ENCODE measurements at regions not wholly inside any gene's neighbourhood (a gene's known extent, or its start where the extent isn't known, plus 50 kb on each side); places are given as distances from the start of the nearest gene placed in this dataset.

DNA sequence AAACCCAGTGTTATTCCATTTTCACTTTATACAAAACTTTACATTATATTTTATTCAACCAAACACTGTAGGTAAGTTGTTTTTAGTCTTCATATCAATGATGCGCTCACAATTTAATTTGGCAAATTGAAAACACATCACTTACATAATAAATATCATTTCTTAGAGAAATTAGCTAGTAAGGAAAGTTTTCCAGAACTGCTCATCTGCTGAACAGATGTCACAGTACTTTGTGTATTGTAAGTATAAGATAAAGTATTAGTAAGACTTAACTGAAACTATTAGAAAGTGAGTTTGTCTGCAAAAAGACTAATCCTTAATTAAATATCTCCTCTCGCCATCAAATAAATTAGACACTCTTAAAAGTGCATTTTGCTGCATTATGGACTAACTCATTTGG is 108.7 kb upstream of the PACRGL start (continued):
- TF ChIP-seq, protein P1, sequence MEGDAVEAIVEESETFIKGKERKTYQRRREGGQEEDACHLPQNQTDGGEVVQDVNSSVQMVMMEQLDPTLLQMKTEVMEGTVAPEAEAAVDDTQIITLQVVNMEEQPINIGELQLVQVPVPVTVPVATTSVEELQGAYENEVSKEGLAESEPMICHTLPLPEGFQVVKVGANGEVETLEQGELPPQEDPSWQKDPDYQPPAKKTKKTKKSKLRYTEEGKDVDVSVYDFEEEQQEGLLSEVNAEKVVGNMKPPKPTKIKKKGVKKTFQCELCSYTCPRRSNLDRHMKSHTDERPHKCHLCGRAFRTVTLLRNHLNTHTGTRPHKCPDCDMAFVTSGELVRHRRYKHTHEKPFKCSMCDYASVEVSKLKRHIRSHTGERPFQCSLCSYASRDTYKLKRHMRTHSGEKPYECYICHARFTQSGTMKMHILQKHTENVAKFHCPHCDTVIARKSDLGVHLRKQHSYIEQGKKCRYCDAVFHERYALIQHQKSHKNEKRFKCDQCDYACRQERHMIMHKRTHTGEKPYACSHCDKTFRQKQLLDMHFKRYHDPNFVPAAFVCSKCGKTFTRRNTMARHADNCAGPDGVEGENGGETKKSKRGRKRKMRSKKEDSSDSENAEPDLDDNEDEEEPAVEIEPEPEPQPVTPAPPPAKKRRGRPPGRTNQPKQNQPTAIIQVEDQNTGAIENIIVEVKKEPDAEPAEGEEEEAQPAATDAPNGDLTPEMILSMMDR (conservative IDR thresholded peaks at IDR 0.05; ENCODE audit: low read depth in 2 of 2): no peak

DNA sequence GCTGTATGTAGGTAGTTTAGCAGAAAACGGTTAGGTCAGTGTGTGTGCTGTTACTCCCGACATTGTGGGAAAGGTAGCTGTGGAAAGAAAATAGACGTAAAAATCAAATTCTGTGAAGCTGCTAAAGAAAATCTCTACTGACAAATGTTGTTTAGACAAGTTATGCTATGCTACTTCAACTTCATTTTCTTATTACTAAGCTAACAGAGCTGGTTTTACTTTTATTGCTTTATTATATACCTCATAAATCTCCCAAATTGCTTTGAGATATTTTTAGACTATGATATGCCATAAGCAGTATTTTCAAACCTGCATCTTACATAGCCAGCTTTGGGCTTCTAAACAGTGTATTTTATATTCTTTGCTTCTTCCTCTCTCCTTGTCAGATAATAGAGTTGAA is 108.2 kb upstream of the PACRGL start:
- DNase-seq (ENCODE audit: low spot score): no peak
- no peak overlapping the region for H3K4me2 ChIP-seq
- Mint-ChIP-seq H3K4me3 (no peak overlapping the region), H3K9me3 (no peaks in the 10 kb centered on the region), H3K27me3 (ENCODE audit: insufficient read depth, low read depth, poor library complexity) (no peaks in the 10 kb centered on the region), H3K27ac (no peak overlapping the region), H3K36me3 (ENCODE audit: low read depth) (no peaks in the 10 kb centered on the region), H3K4me1 (peaks cover 16% of the 10 kb centered on the region)
- H3K27ac ChIP-seq (ENCODE audit: low read depth): no peak overlapping the region
- H3K27me3 ChIP-seq (ENCODE audit: insufficient read depth): no peaks in the 10 kb centered on the region
- peaks cover 5% of the 10 kb centered on the region for H3K4me1 ChIP-seq (ENCODE audit: insufficient read depth)
- no peak overlapping the region for H3K4me3 ChIP-seq
- no peaks in the 10 kb centered on the region for H3F3A ChIP-seq (replicated peaks; ENCODE audit: low read depth)
- H3K36me3 ChIP-seq (ENCODE audit: insufficient read depth): no peaks in the 10 kb centered on the region
- H3K79me2 ChIP-seq (replicated peaks; ENCODE audit: insufficient read depth): no peaks in the 10 kb centered on the region
- no peaks in the 10 kb centered on the region for H4K20me1 ChIP-seq (replicated peaks; ENCODE audit: insufficient read depth)
- H2AFZ ChIP-seq: no peak overlapping the region
- H3K9me2 ChIP-seq (ENCODE audit: insufficient read depth): no peaks in the 10 kb centered on the region
- no peak for ATAC-seq
- no peak for TF ChIP-seq STAT1 (IDR thresholded peaks at IDR 0.05; ENCODE audit: unreplicated experiment)
- TF ChIP-seq NANOG (IDR thresholded peaks at IDR 0.05; ENCODE audit: borderline replicate concordance): no peak
- TF ChIP-seq EZH2phosphoT487 (IDR thresholded peaks at IDR 0.05; ENCODE audit: unreplicated experiment): no peak
- TF ChIP-seq EZH2 (IDR thresholded peaks at IDR 0.05; ENCODE audit: low read depth, unreplicated experiment): no peak
- TF ChIP-seq, protein P2, sequence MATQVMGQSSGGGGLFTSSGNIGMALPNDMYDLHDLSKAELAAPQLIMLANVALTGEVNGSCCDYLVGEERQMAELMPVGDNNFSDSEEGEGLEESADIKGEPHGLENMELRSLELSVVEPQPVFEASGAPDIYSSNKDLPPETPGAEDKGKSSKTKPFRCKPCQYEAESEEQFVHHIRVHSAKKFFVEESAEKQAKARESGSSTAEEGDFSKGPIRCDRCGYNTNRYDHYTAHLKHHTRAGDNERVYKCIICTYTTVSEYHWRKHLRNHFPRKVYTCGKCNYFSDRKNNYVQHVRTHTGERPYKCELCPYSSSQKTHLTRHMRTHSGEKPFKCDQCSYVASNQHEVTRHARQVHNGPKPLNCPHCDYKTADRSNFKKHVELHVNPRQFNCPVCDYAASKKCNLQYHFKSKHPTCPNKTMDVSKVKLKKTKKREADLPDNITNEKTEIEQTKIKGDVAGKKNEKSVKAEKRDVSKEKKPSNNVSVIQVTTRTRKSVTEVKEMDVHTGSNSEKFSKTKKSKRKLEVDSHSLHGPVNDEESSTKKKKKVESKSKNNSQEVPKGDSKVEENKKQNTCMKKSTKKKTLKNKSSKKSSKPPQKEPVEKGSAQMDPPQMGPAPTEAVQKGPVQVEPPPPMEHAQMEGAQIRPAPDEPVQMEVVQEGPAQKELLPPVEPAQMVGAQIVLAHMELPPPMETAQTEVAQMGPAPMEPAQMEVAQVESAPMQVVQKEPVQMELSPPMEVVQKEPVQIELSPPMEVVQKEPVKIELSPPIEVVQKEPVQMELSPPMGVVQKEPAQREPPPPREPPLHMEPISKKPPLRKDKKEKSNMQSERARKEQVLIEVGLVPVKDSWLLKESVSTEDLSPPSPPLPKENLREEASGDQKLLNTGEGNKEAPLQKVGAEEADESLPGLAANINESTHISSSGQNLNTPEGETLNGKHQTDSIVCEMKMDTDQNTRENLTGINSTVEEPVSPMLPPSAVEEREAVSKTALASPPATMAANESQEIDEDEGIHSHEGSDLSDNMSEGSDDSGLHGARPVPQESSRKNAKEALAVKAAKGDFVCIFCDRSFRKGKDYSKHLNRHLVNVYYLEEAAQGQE (IDR thresholded peaks at IDR 0.05; ENCODE audit: unreplicated experiment): no peak
- no peak for TF ChIP-seq ZNF114 (CRISPR knock-in tag; IDR thresholded peaks at IDR 0.05)
- TF ChIP-seq ZNF331 (CRISPR knock-in tag; IDR thresholded peaks at IDR 0.05; ENCODE audit: low read depth): no peak

DNA sequence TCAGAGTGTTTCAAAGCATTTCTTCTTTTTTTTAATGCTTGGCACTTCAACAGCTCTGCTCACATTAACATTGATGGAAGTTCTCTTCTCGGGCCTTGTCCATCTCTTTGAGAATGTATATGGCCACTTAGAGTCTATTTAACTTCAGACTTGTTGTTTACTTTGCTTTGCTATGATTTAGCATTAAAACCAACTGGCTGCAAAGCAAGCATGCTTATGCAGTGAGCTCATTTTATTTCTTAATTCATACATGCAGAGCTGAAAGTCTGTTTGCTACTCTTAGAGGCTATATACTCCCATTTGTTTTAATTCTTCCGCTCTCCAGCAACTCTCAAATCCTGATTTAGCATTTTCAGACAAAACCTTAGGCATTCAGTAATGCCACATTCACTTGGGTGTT is 107.6 kb upstream of the PACRGL start:
- no peaks in the 10 kb centered on the region for H4K20me1 ChIP-seq (replicated peaks; ENCODE audit: insufficient read depth)
- Mint-ChIP-seq H3K27ac (no peak overlapping the region; the same call in 1 of the 2 replicates), H3K4me3 (no peak overlapping the region), H3K27me3 (ENCODE audit: insufficient read depth, low read depth, poor library complexity) (no peaks in the 10 kb centered on the region), H3K36me3 (ENCODE audit: low read depth) (no peaks in the 10 kb centered on the region), H3K9me3 (no peaks in the 10 kb centered on the region), H3K4me1 (peaks cover 16% of the 10 kb centered on the region)
- H3F3A ChIP-seq (replicated peaks; ENCODE audit: low read depth): no peaks in the 10 kb centered on the region
- no peaks in the 10 kb centered on the region for H3K27me3 ChIP-seq (ENCODE audit: insufficient read depth)
- no peaks in the 10 kb centered on the region for H3K79me2 ChIP-seq (replicated peaks; ENCODE audit: insufficient read depth)
- no peak for ATAC-seq
- peaks cover 5% of the 10 kb centered on the region for H3K4me1 ChIP-seq (ENCODE audit: insufficient read depth)
- H2AFZ ChIP-seq: no peak overlapping the region
- H3K4me2 ChIP-seq: no peak overlapping the region
- no peak overlapping the region for H3K27ac ChIP-seq (ENCODE audit: low read depth)
- H3K4me3 ChIP-seq: no peak overlapping the region
- H3K36me3 ChIP-seq (ENCODE audit: insufficient read depth): no peaks in the 10 kb centered on the region
- H3K9me2 ChIP-seq (ENCODE audit: insufficient read depth): no peaks in the 10 kb centered on the region
- DNase-seq (ENCODE audit: low spot score): no peak
- TF ChIP-seq EZH2phosphoT487 (IDR thresholded peaks at IDR 0.05; ENCODE audit: unreplicated experiment): no peak
- TF ChIP-seq, protein P3, sequence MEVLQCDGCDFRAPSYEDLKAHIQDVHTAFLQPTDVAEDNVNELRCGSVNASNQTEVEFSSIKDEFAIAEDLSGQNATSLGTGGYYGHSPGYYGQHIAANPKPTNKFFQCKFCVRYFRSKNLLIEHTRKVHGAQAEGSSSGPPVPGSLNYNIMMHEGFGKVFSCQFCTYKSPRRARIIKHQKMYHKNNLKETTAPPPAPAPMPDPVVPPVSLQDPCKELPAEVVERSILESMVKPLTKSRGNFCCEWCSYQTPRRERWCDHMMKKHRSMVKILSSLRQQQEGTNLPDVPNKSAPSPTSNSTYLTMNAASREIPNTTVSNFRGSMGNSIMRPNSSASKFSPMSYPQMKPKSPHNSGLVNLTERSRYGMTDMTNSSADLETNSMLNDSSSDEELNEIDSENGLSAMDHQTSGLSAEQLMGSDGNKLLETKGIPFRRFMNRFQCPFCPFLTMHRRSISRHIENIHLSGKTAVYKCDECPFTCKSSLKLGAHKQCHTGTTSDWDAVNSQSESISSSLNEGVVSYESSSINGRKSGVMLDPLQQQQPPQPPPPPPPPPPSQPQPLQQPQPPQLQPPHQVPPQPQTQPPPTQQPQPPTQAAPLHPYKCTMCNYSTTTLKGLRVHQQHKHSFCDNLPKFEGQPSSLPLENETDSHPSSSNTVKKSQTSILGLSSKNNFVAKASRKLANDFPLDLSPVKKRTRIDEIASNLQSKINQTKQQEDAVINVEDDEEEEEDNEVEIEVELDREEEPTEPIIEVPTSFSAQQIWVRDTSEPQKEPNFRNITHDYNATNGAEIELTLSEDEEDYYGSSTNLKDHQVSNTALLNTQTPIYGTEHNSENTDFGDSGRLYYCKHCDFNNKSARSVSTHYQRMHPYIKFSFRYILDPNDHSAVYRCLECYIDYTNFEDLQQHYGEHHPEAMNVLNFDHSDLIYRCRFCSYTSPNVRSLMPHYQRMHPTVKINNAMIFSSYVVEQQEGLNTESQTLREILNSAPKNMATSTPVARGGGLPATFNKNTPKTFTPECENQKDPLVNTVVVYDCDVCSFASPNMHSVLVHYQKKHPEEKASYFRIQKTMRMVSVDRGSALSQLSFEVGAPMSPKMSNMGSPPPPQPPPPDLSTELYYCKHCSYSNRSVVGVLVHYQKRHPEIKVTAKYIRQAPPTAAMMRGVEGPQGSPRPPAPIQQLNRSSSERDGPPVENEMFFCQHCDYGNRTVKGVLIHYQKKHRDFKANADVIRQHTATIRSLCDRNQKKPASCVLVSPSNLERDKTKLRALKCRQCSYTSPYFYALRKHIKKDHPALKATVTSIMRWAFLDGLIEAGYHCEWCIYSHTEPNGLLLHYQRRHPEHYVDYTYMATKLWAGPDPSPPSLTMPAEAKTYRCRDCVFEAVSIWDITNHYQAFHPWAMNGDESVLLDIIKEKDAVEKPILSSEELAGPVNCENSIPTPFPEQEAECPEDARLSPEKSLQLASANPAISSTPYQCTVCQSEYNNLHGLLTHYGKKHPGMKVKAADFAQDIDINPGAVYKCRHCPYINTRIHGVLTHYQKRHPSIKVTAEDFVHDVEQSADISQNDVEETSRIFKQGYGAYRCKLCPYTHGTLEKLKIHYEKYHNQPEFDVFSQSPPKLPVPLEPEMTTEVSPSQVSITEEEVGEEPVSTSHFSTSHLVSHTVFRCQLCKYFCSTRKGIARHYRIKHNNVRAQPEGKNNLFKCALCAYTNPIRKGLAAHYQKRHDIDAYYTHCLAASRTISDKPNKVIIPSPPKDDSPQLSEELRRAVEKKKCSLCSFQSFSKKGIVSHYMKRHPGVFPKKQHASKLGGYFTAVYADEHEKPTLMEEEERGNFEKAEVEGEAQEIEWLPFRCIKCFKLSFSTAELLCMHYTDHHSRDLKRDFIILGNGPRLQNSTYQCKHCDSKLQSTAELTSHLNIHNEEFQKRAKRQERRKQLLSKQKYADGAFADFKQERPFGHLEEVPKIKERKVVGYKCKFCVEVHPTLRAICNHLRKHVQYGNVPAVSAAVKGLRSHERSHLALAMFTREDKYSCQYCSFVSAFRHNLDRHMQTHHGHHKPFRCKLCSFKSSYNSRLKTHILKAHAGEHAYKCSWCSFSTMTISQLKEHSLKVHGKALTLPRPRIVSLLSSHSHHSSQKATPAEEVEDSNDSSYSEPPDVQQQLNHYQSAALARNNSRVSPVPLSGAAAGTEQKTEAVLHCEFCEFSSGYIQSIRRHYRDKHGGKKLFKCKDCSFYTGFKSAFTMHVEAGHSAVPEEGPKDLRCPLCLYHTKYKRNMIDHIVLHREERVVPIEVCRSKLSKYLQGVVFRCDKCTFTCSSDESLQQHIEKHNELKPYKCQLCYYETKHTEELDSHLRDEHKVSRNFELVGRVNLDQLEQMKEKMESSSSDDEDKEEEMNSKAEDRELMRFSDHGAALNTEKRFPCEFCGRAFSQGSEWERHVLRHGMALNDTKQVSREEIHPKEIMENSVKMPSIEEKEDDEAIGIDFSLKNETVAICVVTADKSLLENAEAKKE (CRISPR knock-in tag; IDR thresholded peaks at IDR 0.05): no peak
- TF ChIP-seq ZNF331 (CRISPR knock-in tag; IDR thresholded peaks at IDR 0.05; ENCODE audit: low read depth): no peak
- no peak for TF ChIP-seq NANOG (IDR thresholded peaks at IDR 0.05; ENCODE audit: borderline replicate concordance)

Measured in GM23338 (cell line).